GM18520 (cell line): ENCODE measurements at regions not wholly inside any gene's neighbourhood (a gene's known extent, or its start where the extent isn't known, plus 50 kb on each side); places are given as distances from the start of the nearest gene placed in this dataset.

Source experiments
- ATAC-seq: cut with Tn5 transposase; IDR thresholded peaks from one replicate; pipeline ENCODE4 v1.9.1; 2021; ENCODE audit not compliant: unreplicated experiment

- ATAC-seq = no peak
Measured at GRCh38 chr2:136248242-136248641, 130.3 kb upstream of the CXCR4 start.

GRCh38 chr2:136247204-136247950 is 129.4 kb upstream of the CXCR4 start:
- ATAC-seq = no peak

- peak; percentile 78 for ATAC-seq
Measured at GRCh38 chr2:136246086-136246669, 128.2 kb upstream of the CXCR4 start.

GRCh38 chr2:136245211-136245610 is 127.3 kb upstream of the CXCR4 start:
- ATAC-seq = no peak

- no peak for ATAC-seq
Measured at GRCh38 chr2:136244536-136244885, 126.6 kb upstream of the CXCR4 start.

GRCh38 chr2:136243638-136244535 is 125.9 kb upstream of the CXCR4 start:
- no peak for ATAC-seq

- ATAC-seq = no peak
Measured at GRCh38 chr2:136242687-136243277, 124.8 kb upstream of the CXCR4 start.

GRCh38 chr2:136242100-136242499 is 124.2 kb upstream of the CXCR4 start:
- ATAC-seq = no peak

GRCh38 chr2:136239079-136239685 is 121.2 kb upstream of the CXCR4 start:
- no peak for ATAC-seq

- ATAC-seq = peak; percentile 93
Measured at GRCh38 chr2:136238286-136239078, 120.5 kb upstream of the CXCR4 start.

GRCh38 chr2:136236019-136236418 is 118.1 kb upstream of the CXCR4 start:
- no peak for ATAC-seq

GRCh38 chr2:136235546-136235945 is 117.6 kb upstream of the CXCR4 start:
- ATAC-seq = no peak

- ATAC-seq = no peak
Measured at GRCh38 chr2:136234261-136234660, 116.3 kb upstream of the CXCR4 start.

GRCh38 chr2:136233298-136233697 is 115.3 kb upstream of the CXCR4 start:
- no peak for ATAC-seq

GRCh38 chr2:136232456-136233172 is 114.7 kb upstream of the CXCR4 start:
- no peak for ATAC-seq

- no peak for ATAC-seq
Measured at GRCh38 chr2:136230464-136230863, 112.5 kb upstream of the CXCR4 start.

- no peak for ATAC-seq
Measured at GRCh38 chr2:136226903-136227302, 109.0 kb upstream of the CXCR4 start.

- ATAC-seq = peak; percentile 82
Measured at GRCh38 chr2:136225950-136226835, 108.2 kb upstream of the CXCR4 start.

GRCh38 chr2:136223274-136223673 is 105.3 kb upstream of the CXCR4 start:
- ATAC-seq = no peak
